Endothelial cell of umbilical vein (primary cell): ENCODE measurements at regions not wholly inside any gene's neighbourhood (a gene's known extent, or its start where the extent isn't known, plus 50 kb on each side); places are given as distances from the start of the nearest gene placed in this dataset.

Experiments used
- BruUV-seq: library from RNA; stranded (reverse); fragments of 400-500 nt; replicated peaks from 2 replicates; lab custom pipeline; 2021; lab: Mats Ljungman, UMichigan
- CTCF ChIA-PET: fragments of 300-600, 350-600 bp; sonication (Branson Sonifier 250); formaldehyde crosslinking; loops from one replicate; lab custom pipeline; 2021; ENCODE audit warnings: antibody characterized with exemption, inconsistent platforms; lab: Charles Lee
- POLR2A ChIA-PET: fragments of 300-600, 350-600 bp; sonication (Branson Sonifier 250); formaldehyde crosslinking; loops from one replicate; lab custom pipeline; 2021; ENCODE audit warnings: antibody characterized with exemption, inconsistent platforms; lab: Charles Lee
- DNase-seq: peaks from one replicate; pipeline ENCODE4 v3.0.0-alpha.2; 2011; ENCODE audit warnings: low read depth, low spot score
- FAIRE-seq: peaks from 2 replicates; lab custom pipeline; 2011; peaks lifted over from hg19 to GRCh38; lab: Jason Lieb, UNC
- H2AFZ ChIP-seq: 2 replicates; pipeline ENCODE4 v1.6.0; 2012; ENCODE audit warnings: low read depth, low read length, control low read depth, inconsistent platforms
- H3K27ac ChIP-seq: 2 replicates; pipeline ENCODE4 v1.5.1; 2011; ENCODE audit warnings: low read depth, mild to moderate bottlenecking, control low read depth, low read length, moderate library complexity; ENCODE audit not compliant: insufficient read depth
- H3K27me3 ChIP-seq, 2 experiments: 2 replicates each; pipeline versions ENCODE4 v1.6.0 to v1.6.1; 2011; ENCODE audit warnings: low read length in 2 of 2, mixed read lengths in 1 of 2; ENCODE audit not compliant: control insufficient read depth in 2 of 2, insufficient read depth in 2 of 2
- H3K36me3 ChIP-seq, 2 experiments: 2 replicates in 1 of 2; 3 replicates in 1 of 2; pipeline ENCODE4 v1.5.1; 2011; ENCODE audit warnings: low read length in 2 of 2, mild to moderate bottlenecking in 1 of 2, moderate library complexity in 1 of 2; ENCODE audit not compliant: control insufficient read depth in 2 of 2, insufficient read depth in 2 of 2; ENCODE audit errors: extremely low read depth in 1 of 2
- H3K4me1 ChIP-seq: 3 replicates; pipeline ENCODE4 v1.5.1; 2011; ENCODE audit warnings: mild to moderate bottlenecking, low read length; ENCODE audit not compliant: control insufficient read depth, insufficient read depth; ENCODE audit errors: extremely low read depth
- H3K4me2 ChIP-seq: 2 replicates; pipeline ENCODE4 v1.6.1; 2011; ENCODE audit warnings: low read length, control low read depth, mixed read lengths; ENCODE audit not compliant: insufficient read depth
- H3K4me3 ChIP-seq, 3 experiments: fragments of 200-600 bp in 1 of 3; sonication (generic), shearing (Covaris generic) in 1 of 3; replicated peaks in 1 of 3; 2 replicates each; pipeline ENCODE4 v1.5.1; 2011 to 2016; ENCODE audit warnings: control low read depth in 3 of 3, low read length in 3 of 3, mild to moderate bottlenecking in 2 of 3, inconsistent platforms in 1 of 3, low read depth in 1 of 3, moderate library complexity in 1 of 3; ENCODE audit not compliant: insufficient read depth in 1 of 3
- H3K79me2 ChIP-seq: 2 replicates; pipeline ENCODE4 v1.6.0; 2012; ENCODE audit warnings: low read length, inconsistent platforms; ENCODE audit not compliant: control insufficient read depth, insufficient read depth
- H3K9ac ChIP-seq: replicated peaks from 2 replicates; pipeline ENCODE3; 2011; ENCODE audit warnings: low read length, control low read depth; ENCODE audit not compliant: insufficient read depth; ENCODE audit errors: extremely low read depth
- H3K9me1 ChIP-seq: replicated peaks from 3 replicates; pipeline ENCODE4 v1.6.0; 2011; ENCODE audit warnings: mild to moderate bottlenecking, low read length; ENCODE audit not compliant: control insufficient read depth, insufficient read depth; ENCODE audit errors: extremely low read depth
- H3K9me3 ChIP-seq: replicated peaks from 2 replicates; pipeline ENCODE4 v1.5.1; 2012; ENCODE audit warnings: low read length, inconsistent platforms; ENCODE audit not compliant: control insufficient read depth, insufficient read depth
- H4K20me1 ChIP-seq: replicated peaks from 2 replicates; pipeline ENCODE3; 2011; ENCODE audit warnings: mild to moderate bottlenecking, low read length; ENCODE audit not compliant: control insufficient read depth, insufficient read depth; ENCODE audit errors: extremely low read depth
- CTCF ChIP-seq, 2 donors: IDR thresholded peaks; 1 replicate in 1 of 2; 2 replicates in 1 of 2; pipeline ENCODE4 v1.5.1; 2011; ENCODE audit warnings: low read length in 2 of 2, mild to moderate bottlenecking in 2 of 2, moderate library complexity in 2 of 2, control low read depth in 1 of 2, inconsistent platforms in 1 of 2, low read depth in 1 of 2; ENCODE audit not compliant: insufficient read depth in 1 of 2; ENCODE audit errors: extremely low read depth in 1 of 2
- EZH2 ChIP-seq: IDR thresholded peaks from 2 replicates; pipeline ENCODE4 v1.6.1; 2012; ENCODE audit warnings: borderline replicate concordance, low read depth, mild to moderate bottlenecking, moderate library complexity, low read length, inconsistent platforms; ENCODE audit not compliant: severe bottlenecking
- FOS ChIP-seq: IDR thresholded peaks from 2 replicates; pipeline ENCODE4 v1.6.1; 2011; ENCODE audit warnings: mild to moderate bottlenecking, low read length, moderate library complexity, borderline replicate concordance; ENCODE audit not compliant: insufficient read depth
- GATA2 ChIP-seq: IDR thresholded peaks from 2 replicates; pipeline ENCODE4 v1.7.0; 2011; ENCODE audit warnings: low read depth, mild to moderate bottlenecking, moderate library complexity, mixed read lengths, low read length; ENCODE audit not compliant: insufficient read length, insufficient read depth
- JUN ChIP-seq: IDR thresholded peaks from 2 replicates; pipeline ENCODE4 v1.6.1; 2011; ENCODE audit warnings: borderline replicate concordance, low read depth; ENCODE audit not compliant: insufficient read length, insufficient read depth
- MAX ChIP-seq: IDR thresholded peaks from 2 replicates; pipeline ENCODE4 v1.6.1; 2011; ENCODE audit not compliant: insufficient read depth, insufficient read length
- MYC ChIP-seq: IDR thresholded peaks from one replicate; pipeline ENCODE4 v1.6.1; 2011; ENCODE audit warnings: mild to moderate bottlenecking, low read depth, low read length
- POLR2A ChIP-seq: IDR thresholded peaks from 2 replicates; pipeline ENCODE4 v1.6.1; 2012; ENCODE audit warnings: low read depth, mild to moderate bottlenecking, control low read depth, low read length
- POLR2AphosphoS5 ChIP-seq: IDR thresholded peaks from 2 replicates; pipeline ENCODE4 v1.6.1; 2012; ENCODE audit warnings: low read depth, mild to moderate bottlenecking, control low read depth, low read length, moderate library complexity; ENCODE audit not compliant: insufficient read depth
- dilution Hi-C: fragments of 300-500 bp; cut with MboI; formaldehyde crosslinking; loops from one replicate; pipeline ENCODE4 v1.15.0; 2019; ENCODE audit warnings: low sequenced_read_pairs; ENCODE audit not compliant: extremely low pct_ligation_motif_present
- intact Hi-C: fragments of 100-400 bp; cut with micrococcal nuclease; formaldehyde crosslinking; loops from one replicate; pipeline ENCODE4 v1.10.0; 2022

- dilution Hi-C loops (no loop called here), intact Hi-C loops (no loop called here)
- Histone ChIP-seq H3K27ac (no peak overlapping the region), H3K79me2 (no peaks in the 10 kb centered on the region), H3K4me1 (no peaks in the 10 kb centered on the region), H3K9ac (no peak overlapping the region), H3K9me1 (no peaks in the 10 kb centered on the region), H4K20me1 (no peaks in the 10 kb centered on the region), H3K27me3 (no peaks in the 10 kb centered on the region), H3K9me3 (no peaks in the 10 kb centered on the region), H3K4me3 (no peak overlapping the region), H2AFZ (no peak overlapping the region), H3K36me3 (no peaks in the 10 kb centered on the region), H3K4me2 (no peak overlapping the region)
- no peak for TF ChIP-seq FOS
- TF ChIP-seq CTCF (IDR thresholded peaks at IDR 0.05; ENCODE audit: extremely low read depth in 1 of 2, insufficient read depth in 1 of 2, low read depth in 1 of 2, low read length in 2 of 2): no peak
- no peak for TF ChIP-seq JUN
- TF ChIP-seq MYC: no peak
- TF ChIP-seq MAX: no peak
- TF ChIP-seq GATA2: no peak
- TF ChIP-seq EZH2: no peak
- no peak for TF ChIP-seq POLR2A
- TF ChIP-seq POLR2AphosphoS5: no peak
- ChIA-PET CTCF (no interaction called here), POLR2A (no interaction called here)
- no peak for FAIRE-seq
- BruUV-seq: no TSS peak
- no peak for DNase-seq
These were observed 655.2 kb upstream of the FAM174A start for GRCh38 chr5:99879791-99880511.
